ENCODE measurements at regions not wholly inside any gene's neighbourhood (a gene's known extent, or its start where the extent isn't known, plus 50 kb on each side); places are given as distances from the start of the nearest gene placed in this dataset.

GRCh38 chr11:95577716-95578460, 211.7 kb downstream of the FAM76B start:
- ATAC-seq: no peak
- no peak overlapping the region for H3K27ac ChIP-seq
- no peaks in the 10 kb centered on the region for H3K36me3 ChIP-seq (ENCODE audit: insufficient read depth in 1 of 2, low read depth in 1 of 2)
- H3K27me3 ChIP-seq (ENCODE audit: insufficient read depth in 3 of 3, low read length in 2 of 3): no peaks in the 10 kb centered on the region
- no peak for TF ChIP-seq CTCF (IDR thresholded peaks at IDR 0.05)
- no peaks in the 10 kb centered on the region for H3K4me1 ChIP-seq
- no peak overlapping the region for H3K4me3 ChIP-seq
- H3K9me3 ChIP-seq: no peaks in the 10 kb centered on the region
- intact Hi-C loops (cut with DNase I): loop anchor here in 1 of 2 donors (10.0 kb wide), 1 partner anchor 107 kb away; no protein-coding TSS in a partner anchor
- no peak for DNase-seq
- 95 to 99% (median 98%) methylated on average over 2 of the region's 2 CpGs for WGBS, 3 donors

GRCh38 chr11:95576146-95576845, 213.3 kb downstream of the FAM76B start:
- Histone ChIP-seq H3K4me3 (no peak overlapping the region), H3K36me3 (ENCODE audit: insufficient read depth in 1 of 2, low read depth in 1 of 2) (no peaks in the 10 kb centered on the region), H3K27ac (no peak overlapping the region), H3K27me3 (ENCODE audit: insufficient read depth in 3 of 3, low read length in 2 of 3) (no peaks in the 10 kb centered on the region), H3K9me3 (no peaks in the 10 kb centered on the region), H3K4me1 (no peaks in the 10 kb centered on the region)
- ATAC-seq (no peak), DNase-seq (no peak)
- 38 to 46% (median 39%) methylated on average over 5 of the region's 5 CpGs for WGBS, 3 donors
- intact Hi-C loops (cut with DNase I): loop anchor here in 1 of 2 donors (10.0 kb wide), 1 partner anchor 109 kb away; no protein-coding TSS in a partner anchor
- TF ChIP-seq CTCF (IDR thresholded peaks at IDR 0.05): no peak

GRCh38 chr11:95575517-95575916, 214.1 kb downstream of the FAM76B start:
- Histone ChIP-seq H3K4me1 (no peaks in the 10 kb centered on the region), H3K4me3 (no peak overlapping the region), H3K9me3 (no peaks in the 10 kb centered on the region), H3K36me3 (ENCODE audit: insufficient read depth in 1 of 2, low read depth in 1 of 2) (no peaks in the 10 kb centered on the region), H3K27ac (no peak overlapping the region), H3K27me3 (ENCODE audit: insufficient read depth in 3 of 3, low read length in 2 of 3) (no peaks in the 10 kb centered on the region)
- WGBS, 3 donors: 45 to 65% (median 47%) methylated on average over 2 of the region's 2 CpGs
- intact Hi-C loops (cut with DNase I): loop anchor here in 1 of 2 donors (10.0 kb wide), 1 partner anchor 109 kb away; no protein-coding TSS in a partner anchor
- no peak for TF ChIP-seq CTCF (IDR thresholded peaks at IDR 0.05)
- DNase-seq: no peak
- no peak for ATAC-seq

- ATAC-seq: no peak
- H3K4me1 ChIP-seq: no peaks in the 10 kb centered on the region
- DNase-seq: no peak
- no peaks in the 10 kb centered on the region for H3K27me3 ChIP-seq (ENCODE audit: insufficient read depth in 3 of 3, low read length in 2 of 3)
- 78 to 86% (median 78%) methylated on average over 2 of the region's 2 CpGs for WGBS, 3 donors
- intact Hi-C loops (cut with DNase I): loop anchor here in 1 of 2 donors (10.0 kb wide), 1 partner anchor 113 kb away; no protein-coding TSS in a partner anchor
- no peaks in the 10 kb centered on the region for H3K9me3 ChIP-seq
- H3K36me3 ChIP-seq (ENCODE audit: insufficient read depth in 1 of 2, low read depth in 1 of 2): no peaks in the 10 kb centered on the region
- H3K27ac ChIP-seq: no peak overlapping the region
- H3K4me3 ChIP-seq: no peak overlapping the region
- no peak for TF ChIP-seq CTCF (IDR thresholded peaks at IDR 0.05)
Observed at GRCh38 chr11:95571718-95572260, 217.8 kb downstream of the FAM76B start.
